ENCODE measurements at regions not wholly inside any gene's neighbourhood (a gene's known extent, or its start where the extent isn't known, plus 50 kb on each side); places are given as distances from the start of the nearest gene placed in this dataset.

DNA sequence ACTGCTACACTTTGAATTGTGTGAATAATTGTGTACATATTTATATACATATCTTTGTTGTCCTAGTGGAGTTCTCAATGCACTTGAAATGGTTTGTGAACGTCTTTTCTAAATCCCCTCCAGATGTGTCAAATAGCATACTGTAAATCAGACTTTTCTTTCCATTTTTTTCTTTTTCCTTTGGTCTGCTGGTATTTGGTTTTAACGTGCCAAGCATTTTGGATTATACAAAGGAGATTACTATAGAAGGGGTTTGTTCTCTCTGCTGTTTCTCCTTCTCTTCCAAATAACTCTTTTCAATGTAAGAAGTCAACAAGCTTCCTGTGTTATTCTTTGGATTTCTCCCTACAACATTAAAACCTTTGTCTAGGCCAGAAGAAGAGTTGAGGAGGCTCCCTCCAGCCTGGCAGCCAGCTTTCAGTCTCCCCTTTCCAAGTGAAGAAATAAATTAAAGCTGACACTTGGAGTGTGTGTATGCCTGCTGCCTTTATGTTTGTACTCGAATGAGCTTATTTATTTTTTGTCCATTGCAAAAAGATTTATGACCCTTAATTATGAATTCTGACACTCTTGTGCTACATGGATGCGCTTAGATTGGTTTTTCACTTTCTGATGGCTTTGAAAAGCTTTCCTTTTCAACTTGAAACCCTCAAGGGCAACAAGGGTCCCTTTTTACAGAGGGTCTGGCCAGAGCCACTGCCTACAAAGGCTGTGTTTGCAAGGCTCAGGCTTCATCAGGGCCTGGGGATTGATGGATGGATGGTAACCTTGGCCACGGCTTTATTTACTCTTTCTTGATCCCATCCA is 107.8 kb downstream of the RAB18 start:
- DNase-seq (no peak), ATAC-seq (no peak)
- intact Hi-C loops (cut with micrococcal nuclease) = no loop called here
- no peaks in the 10 kb centered on the region for H3K9me3 ChIP-seq (ENCODE audit: control insufficient read depth, insufficient read depth, low read length)
- H3K27ac Mint-ChIP-seq = no peak overlapping the region
- H3K36me3 Mint-ChIP-seq = no peaks in the 10 kb centered on the region
- 88% methylated on average over 3 of the region's 5 CpGs for WGBS (ENCODE audit: insufficient coverage)
- no peaks in the 10 kb centered on the region for H3K4me1 ChIP-seq (ENCODE audit: control insufficient read depth, insufficient read depth, low read length)
- H3K27me3 ChIP-seq (ENCODE audit: control insufficient read depth, insufficient read depth, low read length) = no peaks in the 10 kb centered on the region
- H3K27me3 Mint-ChIP-seq (ENCODE audit: low read depth in 2 of 2) = peaks cover 3 to 8% of the 10 kb centered on the region in 2 donors
- no peak overlapping the region for H3K27ac ChIP-seq (ENCODE audit: low read length)
- no peak overlapping the region for H3K4me3 ChIP-seq (ENCODE audit: low read length)
- no peaks in the 10 kb centered on the region for H3K36me3 ChIP-seq (ENCODE audit: control insufficient read depth, insufficient read depth, low read length)
- TF ChIP-seq, protein P1, sequence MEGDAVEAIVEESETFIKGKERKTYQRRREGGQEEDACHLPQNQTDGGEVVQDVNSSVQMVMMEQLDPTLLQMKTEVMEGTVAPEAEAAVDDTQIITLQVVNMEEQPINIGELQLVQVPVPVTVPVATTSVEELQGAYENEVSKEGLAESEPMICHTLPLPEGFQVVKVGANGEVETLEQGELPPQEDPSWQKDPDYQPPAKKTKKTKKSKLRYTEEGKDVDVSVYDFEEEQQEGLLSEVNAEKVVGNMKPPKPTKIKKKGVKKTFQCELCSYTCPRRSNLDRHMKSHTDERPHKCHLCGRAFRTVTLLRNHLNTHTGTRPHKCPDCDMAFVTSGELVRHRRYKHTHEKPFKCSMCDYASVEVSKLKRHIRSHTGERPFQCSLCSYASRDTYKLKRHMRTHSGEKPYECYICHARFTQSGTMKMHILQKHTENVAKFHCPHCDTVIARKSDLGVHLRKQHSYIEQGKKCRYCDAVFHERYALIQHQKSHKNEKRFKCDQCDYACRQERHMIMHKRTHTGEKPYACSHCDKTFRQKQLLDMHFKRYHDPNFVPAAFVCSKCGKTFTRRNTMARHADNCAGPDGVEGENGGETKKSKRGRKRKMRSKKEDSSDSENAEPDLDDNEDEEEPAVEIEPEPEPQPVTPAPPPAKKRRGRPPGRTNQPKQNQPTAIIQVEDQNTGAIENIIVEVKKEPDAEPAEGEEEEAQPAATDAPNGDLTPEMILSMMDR (IDR thresholded peaks at IDR 0.05) = no peak
- H3K4me3 Mint-ChIP-seq = no peak overlapping the region
- H3K4me1 Mint-ChIP-seq = peaks cover 10 to 15% of the 10 kb centered on the region in 2 donors
- H3K9me3 Mint-ChIP-seq = no peaks in the 10 kb centered on the region

DNA sequence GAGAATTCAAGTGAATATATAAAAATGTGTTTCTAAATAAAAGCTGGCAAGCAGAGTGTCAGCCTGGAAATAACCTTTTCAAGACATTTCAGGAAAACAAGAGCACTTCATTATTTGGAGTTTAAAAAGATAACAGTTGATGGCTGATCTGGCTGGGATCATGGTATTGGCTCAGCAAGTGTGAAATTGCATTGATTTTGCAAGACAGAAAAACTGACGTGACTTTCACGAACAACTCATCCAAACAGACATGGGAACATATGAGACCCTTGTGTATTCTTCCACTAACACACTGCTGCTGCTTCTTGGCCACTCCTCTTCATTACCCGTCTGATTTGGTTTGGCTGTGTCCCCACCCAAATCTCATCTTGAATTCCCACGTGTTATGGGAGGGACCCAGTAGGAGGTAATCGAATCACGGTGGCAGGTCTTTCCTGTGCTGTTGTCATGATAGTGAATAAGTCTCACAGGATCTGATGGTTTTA is 108.5 kb downstream of the RAB18 start:
- no peak for ATAC-seq
- Histone ChIP-seq H3K4me1 (ENCODE audit: control insufficient read depth, insufficient read depth, low read length) (no peaks in the 10 kb centered on the region), H3K4me3 (ENCODE audit: low read length) (no peak overlapping the region), H3K27ac (ENCODE audit: low read length) (no peak overlapping the region), H3K36me3 (ENCODE audit: control insufficient read depth, insufficient read depth, low read length) (no peaks in the 10 kb centered on the region), H3K27me3 (ENCODE audit: control insufficient read depth, insufficient read depth, low read length) (no peaks in the 10 kb centered on the region), H3K9me3 (ENCODE audit: control insufficient read depth, insufficient read depth, low read length) (no peaks in the 10 kb centered on the region)
- H3K9me3 Mint-ChIP-seq = no peaks in the 10 kb centered on the region
- intact Hi-C loops (cut with micrococcal nuclease) = no loop called here
- H3K36me3 Mint-ChIP-seq = no peaks in the 10 kb centered on the region
- H3K27ac Mint-ChIP-seq = no peak overlapping the region
- H3K4me3 Mint-ChIP-seq = no peak overlapping the region
- TF ChIP-seq, protein P1 (IDR thresholded peaks at IDR 0.05) = no peak
- peaks cover 3 to 8% of the 10 kb centered on the region in 2 donors for H3K27me3 Mint-ChIP-seq (ENCODE audit: low read depth in 2 of 2)
- DNase-seq = no peak
- peaks cover 10 to 15% of the 10 kb centered on the region in 2 donors for H3K4me1 Mint-ChIP-seq
- 90% methylated on average over 6 of the region's 6 CpGs for WGBS (ENCODE audit: insufficient coverage)

DNA sequence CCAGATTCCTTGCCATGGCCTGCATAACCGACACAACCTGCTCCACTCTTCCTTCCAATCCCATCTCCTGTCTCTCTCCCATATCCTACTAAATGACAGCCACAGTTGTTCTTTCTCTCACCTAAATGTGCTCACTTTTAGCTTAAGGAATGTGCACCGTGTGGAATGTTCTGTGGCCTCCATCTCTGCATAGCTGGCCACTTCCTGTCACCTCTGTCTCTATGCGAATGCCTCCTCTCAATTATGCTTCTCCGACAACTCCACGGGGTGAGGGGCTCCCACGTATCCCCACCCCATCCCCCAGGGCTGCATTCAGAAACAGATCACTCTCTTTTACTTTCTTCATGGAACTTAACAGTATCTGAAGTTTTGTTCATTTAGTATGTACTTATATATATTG is 110.7 kb downstream of the RAB18 start:
- Mint-ChIP-seq H3K27ac (no peak overlapping the region), H3K27me3 (ENCODE audit: low read depth in 2 of 2) (peaks cover 3 to 8% of the 10 kb centered on the region in 2 donors), H3K9me3 (no peaks in the 10 kb centered on the region), H3K36me3 (no peaks in the 10 kb centered on the region), H3K4me3 (no peak overlapping the region), H3K4me1 (peaks cover 10 to 11% of the 10 kb centered on the region in 2 donors)
- DNase-seq = no peak
- Histone ChIP-seq H3K27ac (ENCODE audit: low read length) (no peak overlapping the region), H3K36me3 (ENCODE audit: control insufficient read depth, insufficient read depth, low read length) (no peaks in the 10 kb centered on the region), H3K4me1 (ENCODE audit: control insufficient read depth, insufficient read depth, low read length) (no peaks in the 10 kb centered on the region), H3K9me3 (ENCODE audit: control insufficient read depth, insufficient read depth, low read length) (no peaks in the 10 kb centered on the region), H3K4me3 (ENCODE audit: low read length) (no peak overlapping the region), H3K27me3 (ENCODE audit: control insufficient read depth, insufficient read depth, low read length) (no peaks in the 10 kb centered on the region)
- TF ChIP-seq, protein P1 (IDR thresholded peaks at IDR 0.05) = no peak
- ATAC-seq = peak in 1 of 3 donors; percentile 17
- intact Hi-C loops (cut with micrococcal nuclease) = no loop called here
- 55% methylated on average over 5 of the region's 6 CpGs for WGBS (ENCODE audit: insufficient coverage)
